GM18861 (cell line): ENCODE measurements at regions not wholly inside any gene's neighbourhood (a gene's known extent, or its start where the extent isn't known, plus 50 kb on each side); places are given as distances from the start of the nearest gene placed in this dataset.
"Not testable (repeated sequence)": the region's sequence is repeated elsewhere in the genome, so short reads cannot be mapped to it uniquely, and the experiment has no call there.

Experiments used
- ATAC-seq: cut with Tn5 transposase; IDR thresholded peaks from one replicate; pipeline ENCODE4 v1.9.1; 2021; ENCODE audit not compliant: unreplicated experiment

DNA sequence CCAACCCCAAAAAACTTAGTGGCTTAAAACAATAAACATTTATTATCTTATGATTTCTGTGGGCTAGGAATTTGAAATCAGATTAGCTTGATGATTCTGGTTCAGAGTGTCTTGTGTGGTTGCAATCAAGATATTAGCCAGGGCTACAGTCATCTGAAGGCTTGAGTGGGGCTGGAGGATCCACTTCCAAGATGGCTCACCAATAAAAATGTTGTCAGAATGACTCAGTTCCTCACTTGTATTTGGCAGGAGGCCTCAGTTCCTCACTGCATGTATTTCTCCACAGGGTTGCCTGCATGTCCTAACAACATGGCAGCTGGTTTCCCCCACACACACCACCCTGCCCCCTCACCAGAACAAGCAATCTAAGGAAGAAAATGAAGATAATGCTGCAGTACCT, 98.2 kb upstream of the NIPBL start:
- ATAC-seq: no peak

DNA sequence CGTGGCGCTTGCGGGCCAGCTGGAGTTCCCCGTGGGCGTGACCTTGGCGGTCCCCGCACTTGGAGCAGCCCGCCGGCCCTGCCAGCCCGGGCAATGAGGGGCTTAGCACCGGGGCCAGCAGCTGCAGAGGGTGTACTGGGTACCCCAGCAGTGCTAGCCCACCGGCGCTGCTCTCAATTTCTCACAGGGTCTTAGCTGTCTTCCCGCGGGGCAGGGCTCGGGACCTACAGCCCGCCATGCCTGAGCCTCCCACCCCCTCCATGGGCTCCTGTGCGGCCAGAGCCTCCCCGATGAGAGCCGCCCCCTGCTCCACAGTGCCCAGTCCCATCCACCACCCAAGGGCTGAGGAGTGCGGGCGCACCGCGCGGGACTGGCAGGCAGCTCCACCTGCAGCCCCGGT, 94.0 kb upstream of the NIPBL start:
- not testable (repeated sequence) for ATAC-seq

DNA sequence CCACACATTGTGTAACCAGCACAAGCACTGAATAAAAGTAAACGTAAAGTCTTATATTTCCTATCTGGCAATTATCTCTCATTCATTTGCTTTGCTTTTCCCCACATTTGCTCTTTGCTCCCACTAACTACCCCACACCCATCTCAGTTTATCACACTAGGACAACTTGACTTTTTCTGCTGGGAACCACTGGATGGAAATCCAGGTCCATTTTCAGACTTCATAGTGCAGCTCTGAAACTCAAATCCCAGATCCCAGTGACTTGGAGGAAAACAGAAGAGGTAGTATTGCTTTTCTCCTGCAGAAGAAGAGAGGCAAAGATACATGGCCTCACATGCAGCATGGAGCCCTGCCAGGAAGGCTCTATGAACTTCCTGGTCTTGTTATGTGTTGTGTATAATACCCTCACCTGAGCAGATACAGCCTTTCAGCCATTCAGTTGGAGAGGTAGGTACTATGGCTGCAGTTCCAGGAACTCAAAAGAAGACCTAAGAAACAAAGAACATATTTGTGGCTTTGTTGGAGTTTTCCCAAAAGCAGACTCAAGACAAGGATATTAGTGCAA, 90.0 kb upstream of the NIPBL start:
- no peak for ATAC-seq

DNA sequence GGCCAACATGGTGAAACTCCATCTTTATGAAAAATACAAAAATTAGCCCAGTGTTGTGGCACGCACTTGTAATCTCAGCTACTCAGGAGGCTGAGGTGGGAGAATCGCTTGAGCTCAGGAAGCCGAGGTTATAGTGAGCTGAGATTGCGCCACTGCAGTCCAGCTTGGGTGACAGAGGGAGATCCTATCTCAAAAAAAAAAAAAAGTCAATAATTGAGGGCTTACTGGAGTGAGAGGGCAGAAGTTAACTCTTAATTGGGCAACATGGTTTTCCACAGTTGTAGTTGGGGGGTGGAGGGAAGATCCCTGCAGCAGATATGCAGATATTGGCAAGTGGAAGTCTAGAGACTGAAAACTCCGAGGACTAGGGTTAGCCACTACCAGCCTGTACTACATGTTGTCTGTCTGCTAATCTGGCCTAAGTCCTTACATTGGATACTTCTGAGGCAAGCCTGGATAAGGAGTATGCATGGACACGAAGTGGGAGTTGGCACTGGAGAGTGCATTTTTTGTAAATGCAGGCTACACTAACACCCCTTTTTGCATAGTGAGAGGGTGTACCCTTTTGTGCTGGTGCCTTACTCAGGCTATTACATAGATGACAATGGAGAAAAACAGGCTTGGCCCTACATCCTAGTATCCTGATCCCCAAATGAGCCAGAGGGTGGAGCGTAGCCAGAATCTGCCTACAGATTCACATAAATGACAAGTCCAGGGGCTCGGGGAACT, 89.0 kb upstream of the NIPBL start:
- ATAC-seq: no peak

- ATAC-seq: no peak
Observed at GRCh38 chr5:36790847-36791246, 85.7 kb upstream of the NIPBL start.

GRCh38 chr5:36792560-36793180, 83.9 kb upstream of the NIPBL start:
- no peak for ATAC-seq

DNA sequence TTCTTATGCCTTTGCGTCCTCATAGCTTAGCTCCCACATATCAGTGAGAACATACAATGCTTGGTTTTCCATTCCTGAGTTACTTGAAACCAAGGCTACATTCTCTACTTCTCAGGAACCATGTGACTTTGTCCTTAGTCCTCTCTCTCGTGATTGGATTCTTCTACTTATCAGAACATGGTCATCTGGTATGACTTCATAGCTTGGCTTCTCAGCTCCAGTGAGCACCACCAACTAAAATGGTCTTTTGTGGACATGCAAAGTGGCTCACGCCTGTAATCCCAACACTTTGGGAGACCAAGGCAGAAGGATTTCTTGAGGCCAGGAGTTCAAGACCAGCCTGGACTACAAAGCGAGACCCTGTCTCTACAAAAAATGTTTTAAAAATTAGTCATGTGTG, 81.2 kb upstream of the NIPBL start:
- no peak for ATAC-seq

DNA sequence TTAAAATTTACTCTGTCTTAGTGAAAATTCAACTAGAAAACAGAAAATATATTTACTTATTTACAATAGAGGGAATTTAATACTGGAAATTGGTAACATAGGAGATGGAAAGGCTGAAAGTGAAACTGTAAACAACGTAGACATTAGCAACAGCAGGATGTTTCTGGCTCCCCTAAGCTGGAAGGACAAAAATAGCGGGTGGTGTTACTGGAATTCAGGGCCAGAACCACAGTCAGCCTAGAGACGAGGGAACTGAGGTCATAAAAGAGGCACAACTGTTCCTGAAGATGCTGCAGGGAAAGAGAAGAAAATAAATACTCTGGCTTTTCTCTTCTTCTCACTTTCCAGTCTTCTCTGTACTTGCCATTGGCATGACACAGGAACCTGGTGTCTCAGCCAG, 80.4 kb upstream of the NIPBL start:
- no peak for ATAC-seq

DNA sequence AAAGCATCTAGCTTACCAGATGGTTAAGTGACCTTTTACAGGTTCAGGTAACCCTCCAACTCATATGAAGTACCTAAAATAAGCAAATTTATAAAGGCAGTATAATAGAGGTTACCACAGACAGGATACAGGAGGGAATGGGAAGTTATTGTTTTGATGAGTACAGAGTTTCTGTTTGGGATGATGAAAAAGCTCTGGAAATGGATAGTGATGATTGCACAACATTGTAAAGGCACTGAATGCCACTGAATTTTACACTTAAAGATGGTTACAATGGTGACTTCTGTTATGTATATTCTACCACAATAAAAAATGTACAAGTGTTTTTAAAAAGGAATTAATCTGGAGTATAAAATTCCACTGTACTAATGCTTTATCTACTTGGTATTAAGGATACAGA, 75.0 kb upstream of the NIPBL start:
- ATAC-seq: no peak

DNA sequence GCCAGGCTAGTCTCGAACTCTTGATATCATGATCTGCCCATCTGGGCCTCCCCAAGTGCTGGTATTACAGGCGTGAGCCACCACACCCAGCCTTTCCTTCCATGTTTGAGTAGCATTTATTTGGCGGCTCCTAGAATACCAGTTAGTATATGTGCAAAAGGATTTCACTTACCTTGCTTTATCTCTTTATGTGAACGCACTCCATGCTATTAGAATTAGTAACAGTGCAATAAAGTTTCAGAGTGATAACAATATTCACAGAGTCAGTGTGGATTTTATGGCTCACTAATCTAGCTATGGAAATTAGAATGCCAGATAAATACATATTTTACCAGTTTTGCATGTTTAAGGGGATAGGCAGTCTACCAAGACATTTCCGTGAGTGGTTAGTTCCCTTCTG, 74.4 kb upstream of the NIPBL start:
- ATAC-seq: no peak

DNA sequence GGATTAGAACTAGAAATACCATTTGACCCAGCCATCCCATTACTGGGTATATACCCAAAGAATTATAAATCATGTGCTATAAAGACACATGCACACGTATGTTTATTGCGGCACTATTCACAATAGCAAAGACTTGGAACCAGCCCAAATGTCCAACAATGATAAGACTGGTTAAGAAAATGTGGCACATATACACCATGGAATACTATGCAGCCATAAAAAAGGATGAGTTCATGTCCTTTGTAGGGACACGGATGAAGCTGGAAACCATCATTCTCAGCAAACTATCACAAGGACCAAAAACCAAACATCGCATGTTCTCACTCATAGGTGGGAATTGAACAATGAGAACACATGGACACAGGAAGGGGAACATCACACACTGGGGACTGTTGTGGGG, 63.3 kb upstream of the NIPBL start:
- not testable (repeated sequence) for ATAC-seq

GRCh38 chr5:36815871-36816270, 60.7 kb upstream of the NIPBL start:
- no peak for ATAC-seq

- no peak for ATAC-seq
Observed at GRCh38 chr5:36820900-36821299, 55.7 kb upstream of the NIPBL start.

GRCh38 chr5:36826694-36827093, 49.9 kb upstream of the NIPBL start:
- ATAC-seq: no peak
